Bronchial epithelial cell (primary cell): ENCODE measurements at regions not wholly inside any gene's neighbourhood (a gene's known extent, or its start where the extent isn't known, plus 50 kb on each side); places are given as distances from the start of the nearest gene placed in this dataset.

Source experiments
- DNase-seq: peaks from one replicate; pipeline ENCODE4 v3.0.0-alpha.2; 2010; ENCODE audit warnings: low read depth
- FAIRE-seq: peaks from 2 replicates; lab custom pipeline; 2011; peaks lifted over from hg19 to GRCh38; lab: Jason Lieb, UNC
- H3K27me3 ChIP-seq: 2 replicates; pipeline ENCODE4 v1.5.1; 2011; ENCODE audit warnings: low read length; ENCODE audit not compliant: control insufficient read depth, insufficient read depth
- H3K36me3 ChIP-seq: 2 replicates; pipeline ENCODE4 v1.5.1; 2011; ENCODE audit warnings: low read length; ENCODE audit not compliant: control insufficient read depth, insufficient read depth
- H3K4me3 ChIP-seq: 2 replicates; pipeline ENCODE4 v1.5.1; 2011; ENCODE audit warnings: mild to moderate bottlenecking, low read depth, low read length, control low read depth
- CTCF ChIP-seq: IDR thresholded peaks from 2 replicates; pipeline ENCODE4 v1.5.1; 2011; ENCODE audit warnings: mild to moderate bottlenecking, moderate library complexity, low read length, control low read depth, inconsistent platforms; ENCODE audit not compliant: insufficient read depth, severe bottlenecking

DNA sequence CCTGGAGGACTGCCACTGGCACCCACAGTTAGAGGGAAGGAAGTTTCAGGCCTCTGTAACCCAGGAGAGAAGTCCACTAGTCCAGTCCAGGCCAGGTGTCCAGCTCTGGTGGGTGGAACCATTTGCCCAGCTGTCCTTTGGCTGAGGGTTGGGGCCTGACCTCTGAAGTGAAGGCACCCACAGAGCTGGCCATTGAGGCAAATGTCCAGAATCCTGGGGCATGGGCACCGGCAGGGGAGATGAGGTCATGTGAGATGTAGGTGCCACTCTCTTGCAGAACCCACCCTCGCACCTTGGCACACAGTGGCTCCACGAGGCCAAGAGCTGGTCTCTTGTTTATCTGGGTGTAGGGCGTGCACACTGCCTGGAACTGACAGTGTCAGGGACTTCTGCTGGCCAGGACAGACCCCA, 162.8 kb downstream of the SMAD6 start:
- FAIRE-seq (no peak), DNase-seq (no peak)
- Histone ChIP-seq H3K36me3 (no peaks in the 10 kb centered on the region), H3K4me3 (no peak overlapping the region), H3K27me3 (no peaks in the 10 kb centered on the region)
- no peak for TF ChIP-seq CTCF

GRCh38 chr15:66865622-66866611, 163.9 kb downstream of the SMAD6 start:
- Histone ChIP-seq H3K27me3 (no peaks in the 10 kb centered on the region), H3K4me3 (no peak overlapping the region), H3K36me3 (no peaks in the 10 kb centered on the region)
- FAIRE-seq (no peak), DNase-seq (no peak)
- no peak for TF ChIP-seq CTCF

- FAIRE-seq: no peak
- no peak for DNase-seq
- Histone ChIP-seq H3K36me3 (no peaks in the 10 kb centered on the region), H3K27me3 (no peaks in the 10 kb centered on the region), H3K4me3 (no peak overlapping the region)
- no peak for TF ChIP-seq CTCF
These were observed 164.6 kb downstream of the SMAD6 start for GRCh38 chr15:66866656-66867055.

GRCh38 chr15:66868918-66869317, 166.9 kb downstream of the SMAD6 start:
- Histone ChIP-seq H3K27me3 (no peaks in the 10 kb centered on the region), H3K4me3 (no peak overlapping the region), H3K36me3 (no peaks in the 10 kb centered on the region)
- FAIRE-seq (no peak), DNase-seq (no peak)
- TF ChIP-seq CTCF: no peak

GRCh38 chr15:66870880-66871388, 168.9 kb downstream of the SMAD6 start:
- DNase-seq: no peak
- Histone ChIP-seq H3K27me3 (no peaks in the 10 kb centered on the region), H3K4me3 (no peak overlapping the region), H3K36me3 (no peaks in the 10 kb centered on the region)
- no peak for FAIRE-seq
- TF ChIP-seq CTCF: no peak
